ENCODE measurements at regions not wholly inside any gene's neighbourhood (a gene's known extent, or its start where the extent isn't known, plus 50 kb on each side); places are given as distances from the start of the nearest gene placed in this dataset.

DNA sequence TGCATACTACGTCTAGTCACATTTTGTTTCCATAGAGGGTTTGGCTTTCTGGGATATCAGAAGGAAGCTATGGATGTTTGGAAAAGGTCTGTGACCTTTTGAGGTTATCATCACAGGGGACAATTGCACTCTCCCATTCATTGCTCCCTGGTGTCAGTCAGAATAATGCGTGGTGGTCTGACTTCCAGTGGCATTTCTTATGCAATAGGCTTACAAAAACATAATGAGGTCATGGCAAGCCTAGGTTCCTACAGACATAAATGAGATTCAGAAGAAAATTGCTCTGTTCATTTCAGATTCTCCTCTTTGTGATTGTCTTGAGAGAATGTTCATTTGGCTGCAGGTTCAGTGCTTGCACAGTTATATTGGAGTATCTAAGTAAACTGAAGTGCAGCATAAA, 54.6 kb downstream of the ARHGAP35 start:
- no peak overlapping the region for H3K4me3 Mint-ChIP-seq
- no peak for TF ChIP-seq EZH2phosphoT487 (IDR thresholded peaks at IDR 0.05)
- TF ChIP-seq, protein P1, sequence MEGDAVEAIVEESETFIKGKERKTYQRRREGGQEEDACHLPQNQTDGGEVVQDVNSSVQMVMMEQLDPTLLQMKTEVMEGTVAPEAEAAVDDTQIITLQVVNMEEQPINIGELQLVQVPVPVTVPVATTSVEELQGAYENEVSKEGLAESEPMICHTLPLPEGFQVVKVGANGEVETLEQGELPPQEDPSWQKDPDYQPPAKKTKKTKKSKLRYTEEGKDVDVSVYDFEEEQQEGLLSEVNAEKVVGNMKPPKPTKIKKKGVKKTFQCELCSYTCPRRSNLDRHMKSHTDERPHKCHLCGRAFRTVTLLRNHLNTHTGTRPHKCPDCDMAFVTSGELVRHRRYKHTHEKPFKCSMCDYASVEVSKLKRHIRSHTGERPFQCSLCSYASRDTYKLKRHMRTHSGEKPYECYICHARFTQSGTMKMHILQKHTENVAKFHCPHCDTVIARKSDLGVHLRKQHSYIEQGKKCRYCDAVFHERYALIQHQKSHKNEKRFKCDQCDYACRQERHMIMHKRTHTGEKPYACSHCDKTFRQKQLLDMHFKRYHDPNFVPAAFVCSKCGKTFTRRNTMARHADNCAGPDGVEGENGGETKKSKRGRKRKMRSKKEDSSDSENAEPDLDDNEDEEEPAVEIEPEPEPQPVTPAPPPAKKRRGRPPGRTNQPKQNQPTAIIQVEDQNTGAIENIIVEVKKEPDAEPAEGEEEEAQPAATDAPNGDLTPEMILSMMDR (IDR thresholded peaks at IDR 0.05) = no peak
- TF ChIP-seq EZH2 (IDR thresholded peaks at IDR 0.05) = no peak
- peaks cover 76% of the 10 kb centered on the region for H4K20me1 ChIP-seq (ENCODE audit: low read depth)

DNA sequence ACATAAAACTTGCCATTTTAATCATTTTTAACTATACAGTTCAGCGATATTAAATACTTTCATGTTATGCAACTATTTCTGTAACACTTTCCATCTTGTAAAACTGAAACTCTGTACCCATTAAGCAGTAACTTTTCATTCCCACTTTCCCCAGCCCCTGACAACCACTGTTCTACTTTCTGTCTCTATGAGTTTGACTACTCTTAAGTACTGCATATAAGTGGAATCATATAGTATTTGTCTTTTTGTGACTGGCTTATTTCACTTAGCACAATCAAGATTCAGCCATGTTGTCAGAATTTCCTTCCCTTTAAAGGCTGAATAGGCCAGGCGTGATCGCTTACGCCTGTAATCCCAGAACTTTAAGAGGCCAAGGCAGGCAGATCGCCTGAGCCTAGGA, 56.2 kb downstream of the ARHGAP35 start:
- Mint-ChIP-seq H3K36me3 (peaks cover 35% of the 10 kb centered on the region), H3K27me3 (ENCODE audit: insufficient read depth, low read depth) (peaks cover 3% of the 10 kb centered on the region), H3K4me1 (peaks cover 27% of the 10 kb centered on the region), H3K4me3 (no peak overlapping the region), H3K9me3 (no peaks in the 10 kb centered on the region), H3K27ac (no peak overlapping the region)
- no peak overlapping the region for H2AFZ ChIP-seq (replicated peaks)
- no peak for TF ChIP-seq EZH2phosphoT487 (IDR thresholded peaks at IDR 0.05)
- TF ChIP-seq, protein P1 (IDR thresholded peaks at IDR 0.05) = no peak
- no peak overlapping the region for H3K27ac ChIP-seq
- no peak overlapping the region for H3K4me3 ChIP-seq
- no peak overlapping the region for H3K9ac ChIP-seq
- no peaks in the 10 kb centered on the region for H3F3A ChIP-seq (ENCODE audit: low read depth)
- H3K9me3 ChIP-seq (ENCODE audit: low read depth) = no peaks in the 10 kb centered on the region
- H3K4me2 ChIP-seq = no peak overlapping the region
- H3K36me3 ChIP-seq = no peaks in the 10 kb centered on the region
- peaks cover 92% of the 10 kb centered on the region for H4K20me1 ChIP-seq (ENCODE audit: low read depth)
- H3K27me3 ChIP-seq = no peaks in the 10 kb centered on the region
- DNase-seq (ENCODE audit: low spot score) = no peak
- H3K4me1 ChIP-seq = peaks cover 4% of the 10 kb centered on the region
- H3K79me2 ChIP-seq (ENCODE audit: low read depth) = peaks cover 100% of the 10 kb centered on the region

More for the DNA sequence above, 54.6 kb downstream of the ARHGAP35 start:
- Histone ChIP-seq H3K36me3 (no peaks in the 10 kb centered on the region), H3K4me2 (no peak overlapping the region), H3F3A (ENCODE audit: low read depth) (no peaks in the 10 kb centered on the region), H3K4me3 (no peak overlapping the region), H2AFZ (replicated peaks) (no peak overlapping the region), H3K79me2 (ENCODE audit: low read depth) (peaks cover 100% of the 10 kb centered on the region), H3K9ac (no peak overlapping the region), H3K27me3 (no peaks in the 10 kb centered on the region), H3K27ac (no peak overlapping the region), H3K4me1 (peaks cover 4% of the 10 kb centered on the region), H3K9me3 (ENCODE audit: low read depth) (no peaks in the 10 kb centered on the region)
- Mint-ChIP-seq H3K9me3 (no peaks in the 10 kb centered on the region), H3K36me3 (peaks cover 24% of the 10 kb centered on the region), H3K27ac (no peak overlapping the region), H3K4me1 (peaks cover 27% of the 10 kb centered on the region), H3K27me3 (ENCODE audit: insufficient read depth, low read depth) (peaks cover 3% of the 10 kb centered on the region)
- DNase-seq (ENCODE audit: low spot score) = no peak

DNA sequence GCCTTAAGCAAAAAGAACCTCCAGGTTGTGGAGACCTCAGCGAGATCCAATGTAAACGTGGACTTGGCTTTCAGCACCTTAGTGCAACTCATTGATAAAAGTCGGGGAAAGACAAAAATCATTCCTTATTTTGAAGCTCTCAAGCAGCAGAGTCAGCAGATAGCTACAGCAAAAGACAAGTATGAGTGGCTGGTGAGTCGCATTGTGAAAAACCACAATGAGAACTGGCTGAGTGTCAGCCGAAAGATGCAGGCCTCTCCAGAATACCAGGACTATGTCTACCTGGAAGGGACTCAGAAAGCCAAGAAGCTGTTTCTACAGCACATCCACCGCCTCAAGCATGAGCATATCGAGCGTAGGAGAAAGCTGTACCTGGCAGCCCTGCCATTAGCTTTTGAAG, 58.5 kb downstream of the ARHGAP35 start:
- no peak for DNase-seq (ENCODE audit: low spot score)
- Histone ChIP-seq H4K20me1 (ENCODE audit: low read depth) (peaks cover 93% of the 10 kb centered on the region), H3K4me1 (no peaks in the 10 kb centered on the region), H2AFZ (replicated peaks) (no peak overlapping the region), H3K4me2 (no peak overlapping the region), H3F3A (ENCODE audit: low read depth) (no peaks in the 10 kb centered on the region), H3K79me2 (ENCODE audit: low read depth) (peaks cover 100% of the 10 kb centered on the region), H3K4me3 (no peak overlapping the region), H3K27ac (no peak overlapping the region), H3K27me3 (no peaks in the 10 kb centered on the region), H3K9ac (no peak overlapping the region), H3K9me3 (ENCODE audit: low read depth) (no peaks in the 10 kb centered on the region), H3K36me3 (no peaks in the 10 kb centered on the region)
- peaks cover 42% of the 10 kb centered on the region for H3K36me3 Mint-ChIP-seq
- TF ChIP-seq, protein P1 (IDR thresholded peaks at IDR 0.05) = no peak
- TF ChIP-seq EZH2 (IDR thresholded peaks at IDR 0.05) = no peak
- no peak for TF ChIP-seq EZH2phosphoT487 (IDR thresholded peaks at IDR 0.05)
- H3K9me3 Mint-ChIP-seq = no peaks in the 10 kb centered on the region
- no peak overlapping the region for H3K27ac Mint-ChIP-seq
- H3K27me3 Mint-ChIP-seq (ENCODE audit: insufficient read depth, low read depth) = peaks cover 3% of the 10 kb centered on the region
- H3K4me3 Mint-ChIP-seq = no peak overlapping the region
- H3K4me1 Mint-ChIP-seq = peaks cover 21% of the 10 kb centered on the region

Data from neural progenitor cell (in vitro differentiated cells).